GM12878 (cell line): ENCODE measurements at regions not wholly inside any gene's neighbourhood (a gene's known extent, or its start where the extent isn't known, plus 50 kb on each side); places are given as distances from the start of the nearest gene placed in this dataset.

Experiments used
- ATAC-seq: fragments of 200-7000 bp; cut with Tn5 transposase; 3 replicates; pipeline ENCODE4 v1.9.1; 2020; ENCODE audit warnings: mild to moderate bottlenecking, moderate library complexity
- BruUV-seq: library from RNA; stranded (reverse); fragments of 400-500 nt; replicated peaks from 2 replicates; lab custom pipeline; 2021; lab: Mats Ljungman, UMichigan
- CTCF ChIA-PET: fragments of 300-600 bp; sonication (Branson Sonifier 250); formaldehyde crosslinking; extraction: SDS; loops from one replicate; lab custom pipeline; 2021; ENCODE audit warnings: inconsistent platforms; lab: Yijun Ruan, JAX
- POLR2A ChIA-PET: fragments of 350-600 bp; formaldehyde crosslinking; extraction: SDS; loops from one replicate; lab custom pipeline; 2021; ENCODE audit warnings: inconsistent platforms; lab: Charles Lee
- RAD21 ChIA-PET: fragments of 300-600 bp; sonication (Branson Sonifier 250); formaldehyde crosslinking; loops from one replicate; lab custom pipeline; 2023; ENCODE audit warnings: antibody characterized with exemption; ENCODE audit not compliant: unreplicated experiment; lab: Charles Lee
- SMC1A ChIA-PET: fragments of 300-600 bp; sonication (Branson Sonifier 250); formaldehyde crosslinking; loops from one replicate; lab custom pipeline; 2023; ENCODE audit not compliant: unreplicated experiment, uncharacterized antibody; lab: Charles Lee
- DNase-seq: peaks from one replicate; pipeline ENCODE4 v3.0.0-alpha.2; 2011; ENCODE audit warnings: low read depth, low spot score
- FAIRE-seq: peaks from 3 replicates; lab custom pipeline; 2011; peaks lifted over from hg19 to GRCh38; lab: Jason Lieb, UNC
- H2AFZ ChIP-seq: 2 replicates; pipeline ENCODE4 v1.6.0; 2011; ENCODE audit warnings: low read depth, low read length, control low read depth; ENCODE audit not compliant: control insufficient read depth
- H3K27ac ChIP-seq: 2 replicates; pipeline ENCODE4 v1.5.1; 2011; ENCODE audit warnings: control low read depth; ENCODE audit not compliant: control insufficient read depth, insufficient read depth
- H3K27me3 ChIP-seq, 2 experiments: replicated peaks in 1 of 2; 2 replicates each; pipeline versions ENCODE4 v1.6.0 to v1.6.1; 2011; ENCODE audit warnings: low read length in 1 of 2; ENCODE audit not compliant: control insufficient read depth in 2 of 2, insufficient read depth in 2 of 2
- H3K36me3 ChIP-seq, 2 experiments: 2 replicates each; pipeline ENCODE4 v1.5.1; 2011; ENCODE audit warnings: low read length in 1 of 2; ENCODE audit not compliant: control insufficient read depth in 2 of 2, insufficient read depth in 2 of 2
- H3K4me1 ChIP-seq: 2 replicates; pipeline ENCODE4 v1.6.1; 2011; ENCODE audit warnings: mild to moderate bottlenecking, low read length, moderate library complexity, mixed read lengths; ENCODE audit not compliant: control insufficient read depth, insufficient read depth
- H3K4me2 ChIP-seq: 2 replicates; pipeline ENCODE4 v1.6.0; 2011; ENCODE audit warnings: control low read depth; ENCODE audit not compliant: control insufficient read depth, insufficient read depth
- H3K4me3 ChIP-seq: fragments of 200-600 bp; sonication (generic); 2 replicates; pipeline ENCODE4 v1.5.1; 2016
- H3K79me2 ChIP-seq: 2 replicates; pipeline ENCODE4 v1.6.0; 2011; ENCODE audit warnings: low read length; ENCODE audit not compliant: control insufficient read depth, insufficient read depth
- H3K9ac ChIP-seq: 2 replicates; pipeline ENCODE4 v1.8.0; 2011; ENCODE audit warnings: low read length, control low read depth, mixed read lengths; ENCODE audit not compliant: control insufficient read depth, insufficient read depth
- H3K9me3 ChIP-seq: replicated peaks from 3 replicates; pipeline ENCODE4 v1.5.1; 2011; ENCODE audit warnings: mild to moderate bottlenecking, low read length; ENCODE audit not compliant: control insufficient read depth, insufficient read depth
- H4K20me1 ChIP-seq: 2 replicates; pipeline ENCODE4 v1.6.0; 2011; ENCODE audit not compliant: control insufficient read depth, insufficient read depth
- ATF3 ChIP-seq: IDR thresholded peaks from 2 replicates; pipeline ENCODE4 v1.6.1; 2011; ENCODE audit warnings: low read depth, mild to moderate bottlenecking, low read length, moderate library complexity, borderline replicate concordance; ENCODE audit errors: extremely low read depth
- ATF7 ChIP-seq: fragments of 450-650 bp; IDR thresholded peaks from 2 replicates; pipeline ENCODE4 v1.6.1; 2016; ENCODE audit warnings: low read depth, mild to moderate bottlenecking
- BCL11A ChIP-seq: IDR thresholded peaks from 2 replicates; pipeline ENCODE4 v1.6.1; 2011; ENCODE audit warnings: low read depth, low read length
- E2F8 ChIP-seq: fragments of 450-650 bp; IDR thresholded peaks from 2 replicates; pipeline ENCODE4 v1.6.1; 2018; ENCODE audit warnings: mild to moderate bottlenecking, low read depth, moderate library complexity; ENCODE audit not compliant: partially characterized antibody
- RAD21 ChIP-seq: IDR thresholded peaks from 2 replicates; pipeline ENCODE4 v1.6.1; 2011; ENCODE audit warnings: mild to moderate bottlenecking, low read depth, low read length, moderate library complexity; ENCODE audit not compliant: insufficient read depth
- SREBF2 ChIP-seq: IDR thresholded peaks from 2 replicates; pipeline ENCODE4 v1.6.1; 2012; ENCODE audit warnings: mild to moderate bottlenecking, low read length
- TBL1XR1 ChIP-seq: IDR thresholded peaks from 2 replicates; pipeline ENCODE4 v1.6.1; 2012; ENCODE audit warnings: low read depth, low read length, improper control_type of control experiment
- WGBS: methylation state at CpG from one replicate; pipeline ENCODE4 v1.1.6; 2016; ENCODE audit warnings: low lambda C conversion rate; ENCODE audit not compliant: insufficient replicate concordance, insufficient coverage; ENCODE audit errors: missing lambda C conversion rate; 5-methylcytosine and 5-hydroxymethylcytosine counted together
- in situ Hi-C: fragments of 300-500 bp; cut with MboI; formaldehyde crosslinking; loops from 9 replicates; pipeline ENCODE4 v1.14.3; 2018; ENCODE audit warnings: mixed read lengths
- intact Hi-C: fragments of 100-400 bp; cut with micrococcal nuclease; formaldehyde crosslinking; loops from one replicate; pipeline ENCODE4 v1.14.2; 2022; ENCODE audit not compliant: unreplicated experiment

GRCh38 chr14:98915625-98916024, 356.4 kb downstream of the BCL11B start:
- in situ Hi-C loops, result no loop called here
- no peak for FAIRE-seq
- Histone ChIP-seq H3K4me3 (no peak overlapping the region), H3K9ac (no peak overlapping the region), H3K9me3 (no peaks in the 10 kb centered on the region; the same call in 2 of the 3 replicates), H3K4me1 (no peaks in the 10 kb centered on the region), H3K27ac (no peak overlapping the region), H3K27me3 (no peaks in the 10 kb centered on the region)
- intact Hi-C loops, result no loop called here
- TF ChIP-seq TBL1XR1 (no peak), ATF7 (no peak), RAD21 (no peak), ATF3 (no peak), E2F8 (no peak), BCL11A (no peak), SREBF2 (no peak)
- TF ChIP-seq, all 136 proteins: peak for 0
- no peak overlapping the region for H3K4me2 ChIP-seq
- no peaks in the 10 kb centered on the region for H3K36me3 ChIP-seq
- no peak for DNase-seq
- no TSS peak for BruUV-seq
- RAD21 ChIA-PET, result no interaction called here
- WGBS, result 0% methylated on average over 3 of the region's 3 CpGs
- H4K20me1 ChIP-seq, result no peaks in the 10 kb centered on the region
- H3K79me2 ChIP-seq, result no peaks in the 10 kb centered on the region
- no peak overlapping the region for H2AFZ ChIP-seq
- SMC1A ChIA-PET, result no interaction called here
- POLR2A ChIA-PET, result no interaction called here
- CTCF ChIA-PET, result no interaction called here
- no peak for ATAC-seq
